ENCODE measurements at regions not wholly inside any gene's neighbourhood (a gene's known extent, or its start where the extent isn't known, plus 50 kb on each side); places are given as distances from the start of the nearest gene placed in this dataset.

GRCh38 chr4:97262769-97263168 lies 880.5 kb downstream of the STPG2 start:
- Histone ChIP-seq H2AK5ac (ENCODE audit: low read depth, low read length) (no peak overlapping the region), H2BK5ac (ENCODE audit: low read depth, low read length, poor library complexity, severe bottlenecking) (no peak overlapping the region), H3K4me2 (ENCODE audit: low read depth, low read length) (no peak overlapping the region), H3K18ac (ENCODE audit: low read depth, low read length) (no peak overlapping the region), H2BK120ac (ENCODE audit: low read depth, low read length) (no peak overlapping the region), H3K4ac (ENCODE audit: low read depth, low read length) (no peak overlapping the region), H3K27me3 (ENCODE audit: control insufficient read depth, insufficient read depth, low read length) (no peaks in the 10 kb centered on the region), H2AFZ (replicated peaks; ENCODE audit: low read length, poor library complexity) (no peak overlapping the region), H3K79me1 (ENCODE audit: low read depth in 1 of 2, low read length in 2 of 2) (no peaks in the 10 kb centered on the region), H4K20me1 (ENCODE audit: insufficient read depth, low read length) (no peaks in the 10 kb centered on the region), H3K56ac (ENCODE audit: extremely low read depth, insufficient read depth, low read length) (no peak overlapping the region), H4K91ac (ENCODE audit: insufficient read depth, low read depth, low read length) (no peak overlapping the region), H3K4me3 (ENCODE audit: insufficient read depth, low read depth, low read length) (no peak overlapping the region), H3K36me3 (ENCODE audit: control insufficient read depth, insufficient read depth, low read length) (no peaks in the 10 kb centered on the region), H3K23ac (ENCODE audit: low read depth, low read length) (no peak overlapping the region), H3K4me1 (ENCODE audit: control insufficient read depth, insufficient read depth, low read length) (no peaks in the 10 kb centered on the region), H2BK15ac (ENCODE audit: low read depth, low read length) (no peak overlapping the region), H3K14ac (replicated peaks; ENCODE audit: low read depth, low read length) (no peak overlapping the region), H2BK20ac (ENCODE audit: low read depth, low read length) (no peak overlapping the region), H3K27ac (ENCODE audit: insufficient read depth, low read length) (no peak overlapping the region), H3K9me1 (ENCODE audit: insufficient read depth, low read length) (no peaks in the 10 kb centered on the region), H4K5ac (ENCODE audit: low read depth, low read length) (no peak overlapping the region), H4K8ac (ENCODE audit: low read depth in 2 of 2, low read length in 2 of 2) (no peak overlapping the region), H2AK9ac (replicated peaks; ENCODE audit: low read depth, low read length, poor library complexity) (no peak overlapping the region), H3K9ac (ENCODE audit: low read depth, low read length) (no peak overlapping the region), H3K9me3 (ENCODE audit: control insufficient read depth, insufficient read depth, low read length) (no peaks in the 10 kb centered on the region)
- no CpG with 5 or more reads among the region's 6 CpGs for WGBS, 2 experiments (ENCODE audit: extremely low coverage in 2 of 2, insufficient read length in 1 of 2)
- ChIA-PET POLR2A (ENCODE audit: unreplicated experiment) (no interaction called here), CTCF (no interaction called here)
- no peak for TF ChIP-seq CTCF (conservative IDR thresholded peaks at IDR 0.05; ENCODE audit: low read depth, low read length)
- no TSS peak for BruUV-seq (replicated peaks)
- no peak for ATAC-seq (ENCODE audit: low read depth)
- dilution Hi-C loops (cut with HindIII; ENCODE audit: low sequenced_read_pairs, unreplicated experiment), result no loop called here
- intact Hi-C loops (cut with micrococcal nuclease), result no loop called here
- DNase-seq, result no peak
- in situ Hi-C loops (cut with MboI; ENCODE audit: low sequenced_read_pairs), result no loop called here
